ENCODE measurements at regions not wholly inside any gene's neighbourhood (a gene's known extent, or its start where the extent isn't known, plus 50 kb on each side); places are given as distances from the start of the nearest gene placed in this dataset.

GRCh38 chr13:99693852-99694611, 192.8 kb downstream of the TM9SF2 start:
- Histone ChIP-seq H3K4me3 (ENCODE audit: low read length) (no peak overlapping the region), H3K27me3 (ENCODE audit: control insufficient read depth, insufficient read depth, low read length) (no peaks in the 10 kb centered on the region), H3K4me1 (ENCODE audit: control insufficient read depth, insufficient read depth, low read length) (no peaks in the 10 kb centered on the region), H3K9ac (ENCODE audit: low read length) (no peak overlapping the region), H3K9me3 (ENCODE audit: control insufficient read depth, low read length) (no peaks in the 10 kb centered on the region), H3K36me3 (ENCODE audit: control insufficient read depth, insufficient read depth, low read length) (no peaks in the 10 kb centered on the region)

GRCh38 chr13:99693351-99693750, 192.1 kb downstream of the TM9SF2 start:
- Histone ChIP-seq H3K4me1 (ENCODE audit: control insufficient read depth, insufficient read depth, low read length) (no peaks in the 10 kb centered on the region), H3K9me3 (ENCODE audit: control insufficient read depth, low read length) (no peaks in the 10 kb centered on the region), H3K4me3 (ENCODE audit: low read length) (no peak overlapping the region), H3K27me3 (ENCODE audit: control insufficient read depth, insufficient read depth, low read length) (no peaks in the 10 kb centered on the region), H3K9ac (ENCODE audit: low read length) (no peak overlapping the region), H3K36me3 (ENCODE audit: control insufficient read depth, insufficient read depth, low read length) (no peaks in the 10 kb centered on the region)

GRCh38 chr13:99692854-99693253, 191.6 kb downstream of the TM9SF2 start:
- Histone ChIP-seq H3K4me1 (ENCODE audit: control insufficient read depth, insufficient read depth, low read length) (no peaks in the 10 kb centered on the region), H3K27me3 (ENCODE audit: control insufficient read depth, insufficient read depth, low read length) (no peaks in the 10 kb centered on the region), H3K9ac (ENCODE audit: low read length) (no peak overlapping the region), H3K36me3 (ENCODE audit: control insufficient read depth, insufficient read depth, low read length) (no peaks in the 10 kb centered on the region), H3K4me3 (ENCODE audit: low read length) (no peak overlapping the region), H3K9me3 (ENCODE audit: control insufficient read depth, low read length) (no peaks in the 10 kb centered on the region)

GRCh38 chr13:99691552-99691951, 190.3 kb downstream of the TM9SF2 start:
- Histone ChIP-seq H3K9ac (ENCODE audit: low read length) (no peak overlapping the region), H3K4me3 (ENCODE audit: low read length) (no peak overlapping the region), H3K27me3 (ENCODE audit: control insufficient read depth, insufficient read depth, low read length) (no peaks in the 10 kb centered on the region), H3K36me3 (ENCODE audit: control insufficient read depth, insufficient read depth, low read length) (no peaks in the 10 kb centered on the region), H3K4me1 (ENCODE audit: control insufficient read depth, insufficient read depth, low read length) (no peaks in the 10 kb centered on the region), H3K9me3 (ENCODE audit: control insufficient read depth, low read length) (no peaks in the 10 kb centered on the region)

- Histone ChIP-seq H3K9me3 (ENCODE audit: control insufficient read depth, low read length) (no peaks in the 10 kb centered on the region), H3K9ac (ENCODE audit: low read length) (no peak overlapping the region), H3K4me3 (ENCODE audit: low read length) (no peak overlapping the region), H3K4me1 (ENCODE audit: control insufficient read depth, insufficient read depth, low read length) (no peaks in the 10 kb centered on the region), H3K27me3 (ENCODE audit: control insufficient read depth, insufficient read depth, low read length) (no peaks in the 10 kb centered on the region), H3K36me3 (ENCODE audit: control insufficient read depth, insufficient read depth, low read length) (no peaks in the 10 kb centered on the region)
Measured at GRCh38 chr13:99690426-99691174, 189.3 kb downstream of the TM9SF2 start.

GRCh38 chr13:99689955-99690354, 188.7 kb downstream of the TM9SF2 start:
- no peaks in the 10 kb centered on the region for H3K4me1 ChIP-seq (ENCODE audit: control insufficient read depth, insufficient read depth, low read length)
- H3K9ac ChIP-seq (ENCODE audit: low read length): no peak overlapping the region
- no peaks in the 10 kb centered on the region for H3K9me3 ChIP-seq (ENCODE audit: control insufficient read depth, low read length)
- no peaks in the 10 kb centered on the region for H3K27me3 ChIP-seq (ENCODE audit: control insufficient read depth, insufficient read depth, low read length)
- no peaks in the 10 kb centered on the region for H3K36me3 ChIP-seq (ENCODE audit: control insufficient read depth, insufficient read depth, low read length)
- no peak overlapping the region for H3K4me3 ChIP-seq (ENCODE audit: low read length)

GRCh38 chr13:99688776-99689175, 187.5 kb downstream of the TM9SF2 start:
- Histone ChIP-seq H3K4me3 (ENCODE audit: low read length) (no peak overlapping the region), H3K27me3 (ENCODE audit: control insufficient read depth, insufficient read depth, low read length) (no peaks in the 10 kb centered on the region), H3K9ac (ENCODE audit: low read length) (no peak overlapping the region), H3K4me1 (ENCODE audit: control insufficient read depth, insufficient read depth, low read length) (no peaks in the 10 kb centered on the region), H3K9me3 (ENCODE audit: control insufficient read depth, low read length) (no peaks in the 10 kb centered on the region), H3K36me3 (ENCODE audit: control insufficient read depth, insufficient read depth, low read length) (no peaks in the 10 kb centered on the region)

- Histone ChIP-seq H3K9ac (ENCODE audit: low read length) (no peak overlapping the region), H3K27me3 (ENCODE audit: control insufficient read depth, insufficient read depth, low read length) (no peaks in the 10 kb centered on the region), H3K36me3 (ENCODE audit: control insufficient read depth, insufficient read depth, low read length) (no peaks in the 10 kb centered on the region), H3K9me3 (ENCODE audit: control insufficient read depth, low read length) (no peaks in the 10 kb centered on the region), H3K4me1 (ENCODE audit: control insufficient read depth, insufficient read depth, low read length) (no peaks in the 10 kb centered on the region), H3K4me3 (ENCODE audit: low read length) (no peak overlapping the region)
Measured at GRCh38 chr13:99687723-99688397, 186.6 kb downstream of the TM9SF2 start.

GRCh38 chr13:99686944-99687411, 185.7 kb downstream of the TM9SF2 start:
- H3K9me3 ChIP-seq (ENCODE audit: control insufficient read depth, low read length): no peaks in the 10 kb centered on the region
- no peak overlapping the region for H3K9ac ChIP-seq (ENCODE audit: low read length)
- no peaks in the 10 kb centered on the region for H3K36me3 ChIP-seq (ENCODE audit: control insufficient read depth, insufficient read depth, low read length)
- no peaks in the 10 kb centered on the region for H3K27me3 ChIP-seq (ENCODE audit: control insufficient read depth, insufficient read depth, low read length)
- no peaks in the 10 kb centered on the region for H3K4me1 ChIP-seq (ENCODE audit: control insufficient read depth, insufficient read depth, low read length)
- no peak overlapping the region for H3K4me3 ChIP-seq (ENCODE audit: low read length)

- H3K4me1 ChIP-seq (ENCODE audit: control insufficient read depth, insufficient read depth, low read length): no peaks in the 10 kb centered on the region
- no peak overlapping the region for H3K9ac ChIP-seq (ENCODE audit: low read length)
- H3K36me3 ChIP-seq (ENCODE audit: control insufficient read depth, insufficient read depth, low read length): no peaks in the 10 kb centered on the region
- H3K4me3 ChIP-seq (ENCODE audit: low read length): no peak overlapping the region
- no peaks in the 10 kb centered on the region for H3K9me3 ChIP-seq (ENCODE audit: control insufficient read depth, low read length)
- H3K27me3 ChIP-seq (ENCODE audit: control insufficient read depth, insufficient read depth, low read length): no peaks in the 10 kb centered on the region
Measured at GRCh38 chr13:99686157-99686572, 184.9 kb downstream of the TM9SF2 start.

- no peaks in the 10 kb centered on the region for H3K4me1 ChIP-seq (ENCODE audit: control insufficient read depth, insufficient read depth, low read length)
- no peak overlapping the region for H3K4me3 ChIP-seq (ENCODE audit: low read length)
- no peaks in the 10 kb centered on the region for H3K27me3 ChIP-seq (ENCODE audit: control insufficient read depth, insufficient read depth, low read length)
- no peaks in the 10 kb centered on the region for H3K36me3 ChIP-seq (ENCODE audit: control insufficient read depth, insufficient read depth, low read length)
- H3K9me3 ChIP-seq (ENCODE audit: control insufficient read depth, low read length): no peaks in the 10 kb centered on the region
- no peak overlapping the region for H3K9ac ChIP-seq (ENCODE audit: low read length)
Measured at GRCh38 chr13:99681695-99682094, 180.4 kb downstream of the TM9SF2 start.

Data from mucosa of stomach (tissue), 1 donor.